Peyer's patch (tissue), 4 donors: ENCODE measurements at regions not wholly inside any gene's neighbourhood (a gene's known extent, or its start where the extent isn't known, plus 50 kb on each side); places are given as distances from the start of the nearest gene placed in this dataset.

Source experiments
- CTCF ChIP-seq, 6 experiments: fragments of 450-650 bp in 4 of 6; fragments of 200-600 bp in 2 of 6; sonication (generic) in 1 of 6; IDR thresholded peaks; one replicate each; pipeline ENCODE4 v1.5.1; 2017 to 2019; ENCODE audit warnings: antibody characterized with exemption in 6 of 6, mild to moderate bottlenecking in 3 of 6, moderate library complexity in 1 of 6
- POLR2A ChIP-seq, 2 donors: fragments of 450-650 bp; IDR thresholded peaks; one replicate each; pipeline ENCODE4 v1.5.1; 2017; ENCODE audit warnings: antibody characterized with exemption in 2 of 2, mild to moderate bottlenecking in 2 of 2, moderate library complexity in 2 of 2

- TF ChIP-seq CTCF (IDR thresholded peaks at IDR 0.05): no peak
- no peak for TF ChIP-seq POLR2A (IDR thresholded peaks at IDR 0.05)
Measured at GRCh38 chr16:59116744-59117143, 382.6 kb upstream of the GOT2 start.
